ENCODE measurements at regions not wholly inside any gene's neighbourhood (a gene's known extent, or its start where the extent isn't known, plus 50 kb on each side); places are given as distances from the start of the nearest gene placed in this dataset.

DNA sequence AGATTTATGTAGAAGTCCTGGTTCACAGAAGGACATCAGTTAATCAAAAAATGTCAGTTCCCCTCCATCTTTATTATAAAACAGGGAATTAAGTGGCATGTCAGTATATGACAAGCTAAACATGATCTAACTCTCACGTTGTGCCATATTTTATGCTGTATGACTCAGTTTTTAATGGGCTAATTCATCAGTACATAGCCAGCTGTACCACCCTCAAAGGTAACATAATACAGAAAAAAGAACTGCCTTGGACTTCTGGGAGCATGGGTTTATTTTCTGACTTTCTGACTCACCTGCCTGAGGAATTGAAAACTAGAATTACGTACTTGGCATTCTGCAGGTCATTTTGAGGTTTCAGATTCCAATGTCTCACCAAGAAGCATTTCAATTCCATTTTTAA is 135.7 kb downstream of the CMPK2 start:
- no peak for DNase-seq (ENCODE audit: extremely low read depth in 1 of 11, low read depth in 9 of 11, low spot score in 4 of 11)

- no peak for DNase-seq (ENCODE audit: extremely low read depth in 1 of 11, low read depth in 9 of 11, low spot score in 4 of 11)
These were observed 134.8 kb downstream of the CMPK2 start for GRCh38 chr2:6730649-6731532.

- DNase-seq (ENCODE audit: extremely low read depth in 1 of 11, low read depth in 9 of 11, low spot score in 4 of 11): no peak
These were observed 126.2 kb downstream of the CMPK2 start for GRCh38 chr2:6739547-6739946.

DNA sequence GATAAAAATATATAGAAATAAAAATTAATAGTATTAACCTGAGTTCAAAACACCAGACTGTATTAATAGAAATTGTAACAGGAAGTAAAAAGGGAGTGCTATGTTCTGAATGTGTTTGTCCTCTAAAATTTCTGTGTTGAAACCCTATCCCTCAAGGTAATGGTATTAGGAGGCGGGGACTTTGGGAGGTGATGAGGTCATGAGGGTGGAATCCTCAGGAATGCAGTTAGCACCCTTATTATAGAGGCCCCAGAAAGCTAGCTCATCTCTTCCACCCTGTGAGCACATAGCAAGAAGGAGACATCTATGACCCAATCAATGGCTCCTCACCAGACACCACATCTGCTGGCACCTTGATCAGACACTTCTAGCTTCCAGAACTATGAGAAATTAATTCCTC is 124.5 kb downstream of the CMPK2 start:
- DNase-seq (ENCODE audit: extremely low read depth in 1 of 11, low read depth in 9 of 11, low spot score in 4 of 11): no peak

GRCh38 chr2:6744038-6744437 is 121.7 kb downstream of the CMPK2 start:
- DNase-seq (ENCODE audit: extremely low read depth in 1 of 11, low read depth in 9 of 11, low spot score in 4 of 11): no peak

DNA sequence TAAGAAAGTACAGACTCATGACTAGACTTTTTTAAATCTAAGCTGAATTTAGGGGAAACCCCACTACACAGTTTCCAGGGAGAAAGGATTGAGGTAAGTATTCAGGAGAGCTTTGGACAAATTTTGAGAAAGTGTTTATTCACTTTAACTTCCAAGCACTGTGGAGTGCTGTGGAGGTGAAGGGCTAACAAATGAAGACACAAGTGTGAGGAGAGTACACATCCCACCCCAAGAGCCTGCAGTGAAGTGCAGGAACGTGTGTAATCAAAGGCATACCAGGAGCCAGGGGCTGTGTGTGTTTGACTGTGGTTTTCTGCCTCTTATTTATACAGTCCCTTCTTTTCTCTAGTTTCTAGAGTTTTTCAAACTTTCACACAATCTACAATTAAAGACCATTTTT is 118.3 kb downstream of the CMPK2 start:
- no peak for DNase-seq (ENCODE audit: extremely low read depth in 1 of 11, low read depth in 9 of 11, low spot score in 4 of 11)

DNA sequence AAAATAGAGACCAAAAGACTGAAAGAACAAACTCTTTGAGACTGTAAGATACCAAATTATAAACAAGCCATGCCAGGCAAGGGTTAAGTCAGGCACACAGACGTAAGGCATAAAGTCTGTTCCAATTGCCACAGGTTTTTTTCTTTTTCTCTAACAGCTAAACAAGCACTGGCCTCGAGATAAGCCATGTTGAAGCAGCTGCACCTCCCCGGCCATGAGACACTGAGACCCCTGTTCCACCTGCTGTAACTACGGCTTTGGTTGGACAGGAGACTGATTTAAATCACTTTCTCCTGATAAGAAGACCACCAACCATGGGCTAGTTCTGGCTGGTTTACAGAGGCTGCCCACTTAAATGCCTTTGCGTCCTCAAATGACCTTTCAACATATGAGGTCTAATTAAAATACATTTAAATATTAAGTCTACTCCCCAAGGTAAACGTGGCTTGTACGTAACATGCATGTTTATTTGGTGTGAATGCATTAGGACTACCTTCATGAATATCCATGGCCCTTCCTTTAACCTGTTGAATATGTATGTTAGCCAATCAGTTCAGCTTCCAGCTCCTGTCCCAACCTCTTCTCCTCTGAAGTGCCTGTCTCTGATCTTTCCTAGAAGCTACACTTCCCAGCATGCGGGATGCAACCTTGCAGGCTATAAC is 117.2 kb downstream of the CMPK2 start:
- no peak for DNase-seq (ENCODE audit: extremely low read depth in 1 of 11, low read depth in 9 of 11, low spot score in 4 of 11)

DNA sequence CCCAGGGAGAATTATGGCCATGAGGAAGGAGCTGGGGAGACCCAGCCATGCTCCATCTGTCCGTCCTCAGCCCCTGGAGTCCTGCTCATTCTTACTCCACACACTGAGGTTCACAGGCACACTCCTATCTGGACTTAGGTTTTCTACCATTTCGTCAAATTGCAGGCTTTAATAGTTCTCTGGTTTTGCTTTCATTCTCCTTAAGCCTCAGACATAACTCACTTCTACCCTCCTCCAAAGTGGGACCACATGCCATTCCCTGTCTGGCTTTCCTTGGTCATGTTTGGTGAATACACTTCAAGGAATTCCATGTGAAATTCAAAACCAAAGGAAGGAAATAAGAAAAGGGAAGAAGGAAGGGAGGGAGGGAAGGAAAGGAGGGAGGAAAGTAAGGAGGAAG is 115.7 kb downstream of the CMPK2 start:
- DNase-seq (ENCODE audit: extremely low read depth in 1 of 11, low read depth in 9 of 11, low spot score in 4 of 11): no peak

DNA sequence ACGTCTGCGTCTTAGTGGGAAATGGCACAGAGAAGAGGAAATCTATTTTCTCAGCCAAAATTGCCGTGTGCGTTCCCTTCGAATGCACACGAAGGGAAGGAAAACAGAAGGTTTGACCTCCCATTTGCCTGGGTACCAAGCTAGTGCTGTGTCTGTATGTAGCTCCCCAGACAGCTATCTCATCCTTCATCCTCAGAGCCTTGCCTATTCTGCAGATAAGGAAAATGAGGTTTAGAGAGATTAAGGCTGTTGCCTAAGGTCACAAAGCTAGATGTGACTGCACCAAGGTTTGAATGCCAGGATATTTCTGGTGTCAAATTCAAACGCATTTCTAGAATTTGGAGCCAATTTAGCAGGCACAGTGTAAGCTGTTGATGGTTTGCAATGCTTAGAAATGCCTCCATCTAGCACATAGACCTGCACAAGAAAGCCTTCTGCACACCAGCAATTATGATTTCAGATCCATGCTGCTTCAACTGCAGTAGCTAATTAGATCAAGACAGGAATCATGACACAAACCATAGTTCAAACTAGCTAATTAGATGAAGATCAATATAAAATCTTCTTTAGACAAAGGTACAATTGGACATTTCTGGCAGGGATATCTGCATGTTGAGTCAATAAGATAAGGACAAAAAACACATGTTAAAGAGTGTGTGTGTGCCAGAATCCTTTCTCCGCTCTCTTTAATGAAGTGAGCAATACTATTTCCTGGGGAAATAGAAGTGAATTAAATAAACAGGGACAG is 115.1 kb downstream of the CMPK2 start:
- DNase-seq (ENCODE audit: extremely low read depth in 1 of 11, low read depth in 9 of 11, low spot score in 4 of 11): no peak

DNA sequence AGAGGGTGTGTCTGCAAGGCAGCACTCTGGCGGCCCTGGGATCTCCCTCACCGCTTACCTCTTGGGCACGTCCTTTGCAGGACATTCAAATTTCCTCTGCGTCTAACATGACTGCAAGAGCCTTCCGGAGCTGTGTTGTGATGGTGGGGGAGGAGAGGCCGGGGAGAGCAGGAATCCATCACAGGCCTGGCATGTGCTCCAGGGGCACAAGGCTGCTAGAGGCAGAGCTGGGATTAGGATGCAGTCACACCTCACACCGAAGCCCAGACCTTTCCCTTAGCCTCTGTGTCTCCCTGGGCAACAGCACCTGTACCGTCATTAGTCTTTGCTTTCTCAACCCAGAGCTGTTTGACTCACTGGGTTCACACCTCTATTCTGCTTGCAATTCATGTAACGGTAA is 111.3 kb downstream of the CMPK2 start:
- DNase-seq (ENCODE audit: extremely low read depth in 1 of 11, low read depth in 9 of 11, low spot score in 4 of 11): peak in 3 of 11 donors; percentile 10 to 31 (median 15)

- no peak for DNase-seq (ENCODE audit: extremely low read depth in 1 of 11, low read depth in 9 of 11, low spot score in 4 of 11)
These were observed 110.3 kb downstream of the CMPK2 start for GRCh38 chr2:6755456-6755855.

DNA sequence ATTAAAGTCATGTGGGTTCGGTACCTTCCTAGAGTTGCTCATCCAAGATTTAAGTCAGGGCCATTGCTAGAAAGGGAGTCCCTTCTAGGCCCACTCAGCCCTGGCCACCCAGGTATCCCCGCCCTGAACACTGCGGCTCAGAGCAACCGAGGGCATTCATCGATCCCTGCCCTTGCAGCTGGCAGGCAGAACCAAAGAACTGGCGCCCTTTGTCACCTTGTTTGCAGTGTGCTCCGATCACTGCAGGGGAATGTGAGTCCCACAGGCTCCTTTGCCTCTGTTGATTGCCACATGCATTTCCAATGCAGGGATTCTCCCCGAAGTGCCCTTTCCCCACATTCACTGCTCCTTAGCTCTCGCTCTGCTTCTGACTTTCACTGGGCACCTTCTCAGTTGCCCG is 108.5 kb downstream of the CMPK2 start:
- no peak for DNase-seq (ENCODE audit: extremely low read depth in 1 of 11, low read depth in 9 of 11, low spot score in 4 of 11)

DNA sequence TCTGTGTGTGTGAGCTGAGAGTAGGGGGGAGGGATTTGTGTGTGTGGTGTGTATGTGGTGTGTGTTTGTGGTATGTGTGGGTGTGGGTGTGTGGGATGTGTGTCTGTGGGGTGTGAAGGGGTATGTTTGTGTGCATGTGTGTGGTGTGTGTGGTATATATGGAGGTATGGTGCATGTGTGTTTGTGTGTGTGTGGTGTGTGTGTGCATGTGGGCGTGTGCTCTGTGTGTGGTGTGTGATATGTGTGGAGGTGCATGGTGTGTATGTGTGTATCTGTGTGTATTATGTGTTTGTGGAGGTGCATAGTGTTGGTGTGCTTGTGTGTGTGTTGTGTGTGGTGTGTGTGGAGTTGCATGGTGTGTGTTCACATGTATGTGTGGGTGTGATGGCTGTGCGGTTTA is 106.0 kb downstream of the CMPK2 start:
- DNase-seq (ENCODE audit: extremely low read depth in 1 of 11, low read depth in 9 of 11, low spot score in 4 of 11): no peak

- no peak for DNase-seq (ENCODE audit: extremely low read depth in 1 of 11, low read depth in 9 of 11, low spot score in 4 of 11)
These were observed 105.6 kb downstream of the CMPK2 start for GRCh38 chr2:6760132-6760531.

DNA sequence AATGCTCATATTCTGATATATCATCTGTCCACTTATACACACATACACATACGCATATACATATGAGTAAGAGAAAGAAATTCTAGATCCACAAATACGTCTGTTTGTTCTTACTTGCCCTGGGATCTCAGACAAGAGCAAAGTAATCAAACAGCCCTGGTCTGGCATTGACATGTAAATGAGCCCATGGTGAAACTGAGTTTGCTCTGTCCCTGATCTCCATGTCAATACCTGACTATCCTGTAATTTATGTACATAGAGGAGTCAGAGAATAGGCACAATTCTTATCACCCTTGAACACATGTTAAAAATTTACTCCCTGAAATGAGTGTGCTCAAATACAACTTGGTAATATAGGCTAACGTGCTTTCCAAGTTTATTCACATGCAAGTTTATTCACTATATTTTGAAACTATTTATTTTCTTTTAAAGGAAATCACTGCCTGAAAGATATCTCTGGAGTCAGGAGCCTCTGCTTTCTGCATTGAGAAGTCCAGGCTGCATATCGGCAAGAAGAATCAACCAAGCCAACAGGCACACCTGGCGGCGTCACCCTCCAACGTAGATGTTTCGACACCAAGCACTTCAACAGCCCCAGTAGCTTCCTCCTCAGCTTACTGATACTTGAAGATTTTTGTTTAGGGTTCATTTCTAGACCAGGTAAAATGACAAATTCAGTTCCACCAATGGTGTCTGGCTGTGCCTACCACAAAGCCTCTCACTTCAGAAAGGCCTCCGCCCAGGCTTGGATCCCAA is 100.6 kb downstream of the CMPK2 start:
- DNase-seq (ENCODE audit: extremely low read depth in 1 of 11, low read depth in 9 of 11, low spot score in 4 of 11): no peak

DNA sequence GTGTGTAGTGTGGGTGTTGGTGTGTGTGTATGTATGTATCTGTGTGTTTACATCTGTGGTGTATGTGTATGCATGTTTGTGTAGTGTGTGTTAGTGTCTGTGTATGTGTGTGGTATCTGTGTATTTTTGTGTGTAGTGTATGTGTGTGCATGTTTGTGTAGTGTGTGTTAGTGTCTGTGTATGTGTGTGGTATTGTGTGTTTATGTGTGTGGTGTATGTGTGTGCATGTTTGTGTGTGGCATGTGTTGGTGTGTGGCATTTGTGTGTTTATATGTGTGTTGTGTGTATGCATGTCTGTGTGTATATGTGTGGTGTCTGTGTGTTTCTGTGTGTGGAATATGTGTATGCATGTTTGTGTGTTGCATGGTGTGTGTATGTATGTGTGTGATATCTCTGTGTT is 96.4 kb downstream of the CMPK2 start:
- DNase-seq (ENCODE audit: extremely low read depth in 1 of 11, low read depth in 9 of 11, low spot score in 4 of 11): no peak

DNA sequence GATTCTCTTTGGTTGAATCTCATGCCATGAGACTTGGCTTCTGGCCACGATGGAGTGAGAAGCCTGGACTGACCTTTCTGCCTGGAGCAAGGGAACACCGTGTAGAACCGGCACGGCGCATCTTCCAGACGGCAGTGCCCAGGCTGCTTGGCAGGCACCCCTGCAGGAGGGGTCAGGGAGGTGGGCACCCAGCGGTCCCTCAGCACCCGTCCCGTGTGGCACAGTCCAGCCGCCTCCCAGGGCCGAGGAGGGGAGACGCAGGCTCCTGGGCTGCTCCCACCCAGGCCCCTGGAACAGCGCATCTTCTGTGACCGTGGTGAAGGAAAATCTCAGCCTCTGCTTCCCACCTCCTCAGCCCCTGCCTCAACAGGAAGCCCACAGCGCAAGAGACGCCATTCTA is 95.7 kb downstream of the CMPK2 start:
- DNase-seq (ENCODE audit: extremely low read depth in 1 of 11, low read depth in 9 of 11, low spot score in 4 of 11): no peak

DNA sequence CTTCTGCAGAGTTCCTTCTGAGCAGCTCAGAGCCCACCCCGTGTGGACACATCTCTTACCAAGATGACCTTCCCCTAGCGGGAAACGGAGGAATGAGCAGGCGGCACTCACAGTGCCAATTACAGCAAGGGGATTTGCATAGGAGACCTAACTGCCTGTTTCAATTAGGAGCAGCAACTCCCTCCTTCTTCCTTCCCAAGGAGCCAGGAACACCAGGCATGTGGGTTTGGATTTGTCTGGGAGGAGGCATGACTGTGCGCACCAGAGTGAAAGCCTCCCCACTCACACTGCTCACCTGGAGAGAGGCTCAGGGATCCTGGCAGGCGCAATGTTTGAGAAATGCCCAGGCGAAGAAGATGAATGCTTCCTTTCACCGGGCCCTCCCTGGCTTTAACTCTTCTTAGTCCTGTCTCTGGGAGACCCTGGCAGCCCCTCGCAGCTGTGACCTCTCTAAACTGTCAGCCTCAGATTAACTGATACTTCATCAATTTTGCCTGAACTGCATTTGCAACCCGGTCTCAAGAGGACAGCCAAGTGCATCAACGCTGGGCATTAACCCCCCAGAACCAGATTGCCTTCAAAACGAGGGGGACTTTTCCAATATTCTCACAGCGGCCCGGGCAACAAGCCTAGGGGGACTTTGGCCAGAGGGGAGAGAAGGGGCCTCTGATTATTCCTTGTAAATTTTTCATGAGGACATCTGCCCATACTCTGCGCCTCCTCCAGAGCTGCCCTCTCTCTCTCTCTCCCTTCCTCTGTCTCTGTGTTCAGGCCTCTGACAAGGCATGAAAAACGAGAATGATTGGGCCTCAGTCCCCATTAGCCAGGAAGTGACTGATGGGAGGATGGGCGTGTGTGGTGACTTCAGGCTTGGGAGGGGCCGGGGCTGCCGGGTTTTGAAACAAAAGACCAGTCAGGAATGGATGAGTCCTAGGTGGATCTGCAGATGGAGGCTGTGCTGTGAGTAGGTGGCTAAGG is 93.8 kb downstream of the CMPK2 start:
- peak in 1 of 11 donors; percentile 25 for DNase-seq (ENCODE audit: extremely low read depth in 1 of 11, low read depth in 9 of 11, low spot score in 4 of 11)
